IMR-90 (cell line): ENCODE measurements at regions not wholly inside any gene's neighbourhood (a gene's known extent, or its start where the extent isn't known, plus 50 kb on each side); places are given as distances from the start of the nearest gene placed in this dataset.

ENCODE experiments used
- BHLHE40 ChIP-seq: fragments of 150-350 bp; IDR thresholded peaks from 2 replicates; pipeline ENCODE4 v1.6.1; 2016; ENCODE audit warnings: mild to moderate bottlenecking, low read depth, low read length
- CEBPB ChIP-seq: IDR thresholded peaks from 2 replicates; pipeline ENCODE4 v1.6.1; 2012; ENCODE audit warnings: low read depth, low read length, improper control_type of control experiment
- ELK1 ChIP-seq: fragments of 150-350 bp; IDR thresholded peaks from 2 replicates; pipeline ENCODE4 v1.6.1; 2016; ENCODE audit warnings: low read depth, mild to moderate bottlenecking, low read length, moderate library complexity, borderline replicate concordance
- FOS ChIP-seq: fragments of 150-350 bp; IDR thresholded peaks from 2 replicates; pipeline ENCODE4 v1.6.1; 2016; ENCODE audit warnings: low read depth, low read length
- POLR2A ChIP-seq: IDR thresholded peaks from 2 replicates; pipeline ENCODE4 v1.6.1; 2012; ENCODE audit warnings: mild to moderate bottlenecking, low read depth, low read length
- RAD21 ChIP-seq: IDR thresholded peaks from 2 replicates; pipeline ENCODE4 v1.6.1; 2012; ENCODE audit warnings: low read length, improper control_type of control experiment
- TF ChIP-seq, protein P1 (sequence below): conservative IDR thresholded peaks from 2 replicates; pipeline ENCODE4 v1.5.1; 2012; ENCODE audit warnings: mild to moderate bottlenecking, low read depth, low read length, improper control_type of control experiment

DNA sequence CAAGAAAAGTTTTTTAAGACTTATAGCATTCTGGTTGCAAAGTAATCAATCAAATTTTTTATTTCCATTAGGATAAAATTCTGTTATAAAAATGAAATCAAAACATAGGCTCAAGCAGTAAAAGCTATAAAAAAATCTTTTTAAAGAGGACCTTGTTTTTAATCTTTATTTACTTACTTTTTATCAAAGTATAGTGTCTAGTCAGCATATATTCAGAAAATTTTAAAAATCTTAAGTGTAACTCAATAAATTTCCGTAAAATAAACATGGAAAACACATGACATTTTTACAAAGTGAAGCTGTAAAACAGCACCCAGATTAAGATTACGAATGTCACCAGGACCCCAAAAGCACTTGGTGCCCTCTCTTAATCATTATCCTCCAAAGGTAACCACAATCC lies 302.4 kb downstream of the TMEM161B start:
- TF ChIP-seq BHLHE40 (no peak), POLR2A (no peak), RAD21 (no peak), FOS (no peak), CEBPB (no peak), ELK1 (no peak)
- TF ChIP-seq, protein P1, sequence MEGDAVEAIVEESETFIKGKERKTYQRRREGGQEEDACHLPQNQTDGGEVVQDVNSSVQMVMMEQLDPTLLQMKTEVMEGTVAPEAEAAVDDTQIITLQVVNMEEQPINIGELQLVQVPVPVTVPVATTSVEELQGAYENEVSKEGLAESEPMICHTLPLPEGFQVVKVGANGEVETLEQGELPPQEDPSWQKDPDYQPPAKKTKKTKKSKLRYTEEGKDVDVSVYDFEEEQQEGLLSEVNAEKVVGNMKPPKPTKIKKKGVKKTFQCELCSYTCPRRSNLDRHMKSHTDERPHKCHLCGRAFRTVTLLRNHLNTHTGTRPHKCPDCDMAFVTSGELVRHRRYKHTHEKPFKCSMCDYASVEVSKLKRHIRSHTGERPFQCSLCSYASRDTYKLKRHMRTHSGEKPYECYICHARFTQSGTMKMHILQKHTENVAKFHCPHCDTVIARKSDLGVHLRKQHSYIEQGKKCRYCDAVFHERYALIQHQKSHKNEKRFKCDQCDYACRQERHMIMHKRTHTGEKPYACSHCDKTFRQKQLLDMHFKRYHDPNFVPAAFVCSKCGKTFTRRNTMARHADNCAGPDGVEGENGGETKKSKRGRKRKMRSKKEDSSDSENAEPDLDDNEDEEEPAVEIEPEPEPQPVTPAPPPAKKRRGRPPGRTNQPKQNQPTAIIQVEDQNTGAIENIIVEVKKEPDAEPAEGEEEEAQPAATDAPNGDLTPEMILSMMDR: no peak
